ENCODE measurements at regions not wholly inside any gene's neighbourhood (a gene's known extent, or its start where the extent isn't known, plus 50 kb on each side); places are given as distances from the start of the nearest gene placed in this dataset.

DNA sequence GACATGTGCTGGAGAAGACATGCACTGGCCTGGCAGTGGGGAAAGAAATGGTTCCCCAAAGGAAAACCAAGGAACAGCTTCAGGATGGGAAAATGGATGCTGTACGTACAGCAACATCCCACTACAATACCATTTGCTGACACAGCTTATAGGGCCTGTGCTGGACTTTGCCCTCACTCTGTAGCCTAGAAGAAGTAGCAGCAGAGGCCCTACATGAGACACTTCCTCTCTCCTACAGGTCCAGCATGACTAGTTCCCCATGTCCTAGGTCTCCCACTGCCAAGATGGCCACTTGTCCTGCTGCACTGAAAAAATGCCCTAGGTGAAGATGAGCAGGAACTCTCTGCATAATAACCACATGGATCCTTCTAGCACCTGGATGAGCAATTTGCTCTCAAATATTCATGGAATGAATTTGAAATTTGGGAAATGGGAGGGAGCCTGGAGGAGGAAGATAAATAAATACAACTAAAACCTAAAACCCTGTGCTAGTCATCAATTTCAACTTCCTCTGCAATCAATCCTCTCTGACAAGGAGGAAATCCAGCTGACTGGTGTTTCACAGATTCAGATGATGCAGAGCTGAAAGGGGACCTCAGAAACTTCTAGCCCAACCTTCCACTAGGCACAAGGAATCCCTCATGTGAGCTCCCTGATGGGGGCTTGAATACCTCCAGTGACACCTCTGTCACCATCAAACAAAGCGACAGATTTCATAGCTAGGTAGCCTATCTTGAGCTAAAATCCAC, 514.3 kb upstream of the PPP2R3A start:
- Histone ChIP-seq H3K27ac (no peak overlapping the region), H3K9me3 (no peaks in the 10 kb centered on the region), H3K4me1 (no peaks in the 10 kb centered on the region), H3K4me3 (no peak overlapping the region), H3K27me3 (no peaks in the 10 kb centered on the region), H3K36me3 (no peaks in the 10 kb centered on the region)
- DNase-seq (ENCODE audit: low spot score) = no peak
- TF ChIP-seq, protein P1, sequence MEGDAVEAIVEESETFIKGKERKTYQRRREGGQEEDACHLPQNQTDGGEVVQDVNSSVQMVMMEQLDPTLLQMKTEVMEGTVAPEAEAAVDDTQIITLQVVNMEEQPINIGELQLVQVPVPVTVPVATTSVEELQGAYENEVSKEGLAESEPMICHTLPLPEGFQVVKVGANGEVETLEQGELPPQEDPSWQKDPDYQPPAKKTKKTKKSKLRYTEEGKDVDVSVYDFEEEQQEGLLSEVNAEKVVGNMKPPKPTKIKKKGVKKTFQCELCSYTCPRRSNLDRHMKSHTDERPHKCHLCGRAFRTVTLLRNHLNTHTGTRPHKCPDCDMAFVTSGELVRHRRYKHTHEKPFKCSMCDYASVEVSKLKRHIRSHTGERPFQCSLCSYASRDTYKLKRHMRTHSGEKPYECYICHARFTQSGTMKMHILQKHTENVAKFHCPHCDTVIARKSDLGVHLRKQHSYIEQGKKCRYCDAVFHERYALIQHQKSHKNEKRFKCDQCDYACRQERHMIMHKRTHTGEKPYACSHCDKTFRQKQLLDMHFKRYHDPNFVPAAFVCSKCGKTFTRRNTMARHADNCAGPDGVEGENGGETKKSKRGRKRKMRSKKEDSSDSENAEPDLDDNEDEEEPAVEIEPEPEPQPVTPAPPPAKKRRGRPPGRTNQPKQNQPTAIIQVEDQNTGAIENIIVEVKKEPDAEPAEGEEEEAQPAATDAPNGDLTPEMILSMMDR (IDR thresholded peaks at IDR 0.05) = no peak

DNA sequence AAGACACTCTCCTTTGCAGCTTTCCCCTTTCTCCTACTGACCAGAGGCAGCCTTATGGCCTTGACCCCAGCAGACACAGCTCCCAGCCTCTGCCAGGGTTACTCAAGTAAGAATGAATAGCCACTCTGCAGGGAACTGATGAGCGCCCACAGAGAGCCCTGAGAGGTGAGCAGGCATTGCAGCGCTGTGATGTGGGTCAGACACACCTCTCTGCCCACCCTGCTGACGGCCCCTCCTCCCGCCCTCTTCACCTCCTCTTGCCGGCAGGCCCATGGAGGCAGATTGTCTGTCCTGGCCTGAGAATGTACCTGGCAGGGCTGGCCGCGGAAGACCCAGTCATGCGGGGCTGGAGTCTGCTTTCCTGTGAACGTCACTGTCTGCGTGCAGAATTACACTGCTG, 512.6 kb upstream of the PPP2R3A start:
- Histone ChIP-seq H3K36me3 (no peaks in the 10 kb centered on the region), H3K4me1 (no peaks in the 10 kb centered on the region), H3K4me3 (no peak overlapping the region), H3K27ac (no peak overlapping the region), H3K9me3 (no peaks in the 10 kb centered on the region), H3K27me3 (no peaks in the 10 kb centered on the region)
- TF ChIP-seq, protein P1 (IDR thresholded peaks at IDR 0.05) = no peak
- DNase-seq (ENCODE audit: low spot score) = no peak

- TF ChIP-seq, protein P1 (IDR thresholded peaks at IDR 0.05) = no peak
- Histone ChIP-seq H3K27ac (no peak overlapping the region), H3K36me3 (no peaks in the 10 kb centered on the region), H3K27me3 (no peaks in the 10 kb centered on the region), H3K4me3 (no peak overlapping the region), H3K9me3 (no peaks in the 10 kb centered on the region), H3K4me1 (no peaks in the 10 kb centered on the region)
- no peak for DNase-seq (ENCODE audit: low spot score)
Observed at GRCh38 chr3:135453326-135453725, 512.2 kb upstream of the PPP2R3A start.

GRCh38 chr3:135454890-135455289, 510.6 kb upstream of the PPP2R3A start:
- DNase-seq (ENCODE audit: low spot score) = no peak
- Histone ChIP-seq H3K27me3 (no peaks in the 10 kb centered on the region), H3K27ac (no peak overlapping the region), H3K9me3 (no peaks in the 10 kb centered on the region), H3K4me1 (no peaks in the 10 kb centered on the region), H3K36me3 (no peaks in the 10 kb centered on the region), H3K4me3 (no peak overlapping the region)
- TF ChIP-seq, protein P1 (IDR thresholded peaks at IDR 0.05) = no peak

DNA sequence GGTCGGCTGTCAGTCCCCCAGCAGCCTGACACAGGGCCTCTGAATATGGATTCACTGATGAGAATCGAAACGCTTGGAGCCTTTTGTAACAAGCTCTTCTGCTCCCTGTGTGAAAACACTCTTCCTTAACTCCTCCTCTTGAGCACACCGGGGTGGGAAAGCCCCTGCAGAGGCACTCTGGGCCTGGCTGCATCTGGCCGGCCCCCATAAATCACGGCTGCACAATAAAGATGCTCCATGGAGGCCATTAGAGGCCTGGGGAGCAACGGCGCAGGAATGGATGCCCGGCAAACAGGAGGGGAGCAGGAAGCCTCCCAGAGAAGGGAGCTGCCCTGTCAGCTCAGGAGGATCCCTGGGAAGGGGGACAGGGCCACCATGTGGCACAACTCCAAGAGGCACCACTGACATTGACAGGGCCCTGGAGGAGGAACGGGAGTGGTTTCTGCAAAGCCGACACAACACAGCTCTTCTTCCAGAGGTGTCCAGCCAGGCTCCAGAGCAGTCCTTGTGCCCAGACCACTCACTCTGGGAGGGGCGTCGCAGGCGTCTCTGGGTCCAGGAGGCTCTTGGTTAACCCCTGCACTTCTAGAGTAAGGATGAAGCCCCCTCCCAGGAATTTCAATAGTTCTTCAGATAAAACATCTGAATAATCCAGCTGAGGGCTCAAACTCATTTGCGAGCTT, 509.3 kb upstream of the PPP2R3A start:
- H3K9me3 ChIP-seq = no peaks in the 10 kb centered on the region
- H3K36me3 ChIP-seq = no peaks in the 10 kb centered on the region
- no peak overlapping the region for H3K27ac ChIP-seq
- TF ChIP-seq, protein P1 (IDR thresholded peaks at IDR 0.05) = no peak
- H3K4me3 ChIP-seq = no peak overlapping the region
- no peak for DNase-seq (ENCODE audit: low spot score)
- H3K4me1 ChIP-seq = no peaks in the 10 kb centered on the region
- no peaks in the 10 kb centered on the region for H3K27me3 ChIP-seq

Measured in right atrium auricular region (tissue), 2 donors.